22Rv1 (cell line): ENCODE measurements at regions not wholly inside any gene's neighbourhood (a gene's known extent, or its start where the extent isn't known, plus 50 kb on each side); places are given as distances from the start of the nearest gene placed in this dataset.

Source experiments
- H3K27ac ChIP-seq: fragments of 450-650 bp; 2 replicates; pipeline ENCODE4 v1.5.1; 2017
- CTCF ChIP-seq: fragments of 450-650 bp; IDR thresholded peaks from 2 replicates; pipeline ENCODE4 v1.5.1; 2017; ENCODE audit warnings: mild to moderate bottlenecking
- ZFX ChIP-seq: fragments of 450-650 bp; IDR thresholded peaks from 2 replicates; pipeline ENCODE4 v1.6.1; 2017; ENCODE audit warnings: antibody characterized with exemption, borderline replicate concordance

GRCh38 chr18:77807650-77808049 is 558.0 kb downstream of the GALR1 start:
- no peak for TF ChIP-seq CTCF
- no peak for TF ChIP-seq ZFX

GRCh38 chr18:77811503-77811902 is 561.9 kb downstream of the GALR1 start:
- TF ChIP-seq CTCF (no peak), ZFX (no peak)
- no peak overlapping the region for H3K27ac ChIP-seq

More at GRCh38 chr18:77807650-77808049, 558.0 kb downstream of the GALR1 start:
- H3K27ac ChIP-seq = no peak overlapping the region

- no peak overlapping the region for H3K27ac ChIP-seq
- TF ChIP-seq CTCF (no peak), ZFX (no peak)
These were observed 566.2 kb downstream of the GALR1 start for GRCh38 chr18:77815666-77816338.

- TF ChIP-seq CTCF (no peak), ZFX (no peak)
- H3K27ac ChIP-seq = no peak overlapping the region
These were observed 568.7 kb downstream of the GALR1 start for GRCh38 chr18:77818328-77818727.

GRCh38 chr18:77820472-77820871 is 570.8 kb downstream of the GALR1 start:
- H3K27ac ChIP-seq = no peak overlapping the region
- TF ChIP-seq ZFX = no peak
- no peak for TF ChIP-seq CTCF

GRCh38 chr18:77821892-77822291 is 572.2 kb downstream of the GALR1 start:
- TF ChIP-seq CTCF (no peak), ZFX (no peak)
- H3K27ac ChIP-seq = no peak overlapping the region

GRCh38 chr18:77822632-77823031 is 573.0 kb downstream of the GALR1 start:
- no peak overlapping the region for H3K27ac ChIP-seq
- TF ChIP-seq ZFX (no peak), CTCF (no peak)
